GM21515 (cell line): ENCODE measurements at regions not wholly inside any gene's neighbourhood (a gene's known extent, or its start where the extent isn't known, plus 50 kb on each side); places are given as distances from the start of the nearest gene placed in this dataset.

ENCODE experiments used
- ATAC-seq: cut with Tn5 transposase; IDR thresholded peaks from one replicate; pipeline ENCODE4 v1.9.1; 2021; ENCODE audit not compliant: unreplicated experiment

DNA sequence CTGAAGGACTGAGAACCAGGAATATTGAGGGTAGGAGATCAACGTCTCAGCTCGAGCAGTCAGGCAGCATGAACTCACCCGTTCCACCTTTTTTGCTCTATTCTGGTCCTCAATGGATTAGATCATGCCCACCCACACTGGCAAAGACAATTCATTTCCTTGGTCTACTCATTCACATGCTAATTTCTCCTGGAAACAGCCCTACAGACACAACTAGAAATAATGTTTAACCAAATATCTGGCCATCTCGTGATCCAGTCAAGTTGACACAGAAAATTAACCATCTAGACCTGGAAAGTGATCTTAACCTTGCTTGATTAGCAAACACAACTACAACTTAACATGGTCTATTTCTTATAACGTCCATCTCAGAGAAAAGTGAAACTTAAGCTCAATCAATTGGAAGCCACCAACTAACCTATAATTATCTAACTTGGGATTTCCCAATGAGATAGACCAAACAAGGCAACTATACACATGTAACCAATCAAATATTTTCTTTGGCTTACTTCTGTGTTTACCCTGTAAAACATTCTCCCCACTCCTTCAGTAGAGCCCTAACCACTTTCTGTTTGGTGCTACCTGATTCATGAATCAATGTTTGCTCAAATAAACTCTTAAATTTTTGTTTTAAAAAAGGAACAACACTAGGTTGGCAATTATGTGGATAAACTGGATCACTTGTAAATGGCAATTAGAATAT lies 69.7 kb upstream of the MAMLD1 start:
- ATAC-seq: no peak

DNA sequence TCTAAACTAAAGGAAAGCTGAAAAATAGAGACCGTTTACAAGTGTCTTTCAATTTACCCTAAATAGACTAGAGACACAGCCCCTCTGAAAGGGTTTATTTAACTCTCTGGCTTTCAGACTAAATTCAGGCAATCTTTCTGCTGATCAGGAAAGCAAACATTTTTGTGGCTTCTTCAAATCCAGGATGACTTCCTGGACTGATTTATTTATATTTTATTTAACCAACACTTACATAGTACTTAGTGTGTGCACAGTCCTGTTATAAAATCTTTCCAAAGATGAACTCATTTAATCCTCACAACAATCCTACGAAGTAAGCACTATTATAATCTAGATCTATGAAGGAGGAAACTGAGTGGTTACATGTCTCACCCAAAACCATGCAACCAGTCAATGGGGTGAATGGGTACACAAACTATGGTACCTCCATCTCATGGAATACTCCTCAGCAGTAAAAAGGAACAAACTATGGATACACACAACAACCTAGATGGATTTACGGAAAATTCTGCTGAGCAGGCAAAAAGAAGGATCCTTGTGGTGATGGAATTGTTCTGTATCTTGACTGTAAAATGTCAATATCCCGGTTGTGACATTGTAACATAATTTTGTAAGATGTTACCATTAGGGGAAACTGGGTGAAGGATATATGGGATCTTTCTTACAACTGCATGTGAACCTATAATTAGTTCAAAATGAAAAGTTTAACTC lies 64.1 kb upstream of the MAMLD1 start:
- ATAC-seq: no peak

DNA sequence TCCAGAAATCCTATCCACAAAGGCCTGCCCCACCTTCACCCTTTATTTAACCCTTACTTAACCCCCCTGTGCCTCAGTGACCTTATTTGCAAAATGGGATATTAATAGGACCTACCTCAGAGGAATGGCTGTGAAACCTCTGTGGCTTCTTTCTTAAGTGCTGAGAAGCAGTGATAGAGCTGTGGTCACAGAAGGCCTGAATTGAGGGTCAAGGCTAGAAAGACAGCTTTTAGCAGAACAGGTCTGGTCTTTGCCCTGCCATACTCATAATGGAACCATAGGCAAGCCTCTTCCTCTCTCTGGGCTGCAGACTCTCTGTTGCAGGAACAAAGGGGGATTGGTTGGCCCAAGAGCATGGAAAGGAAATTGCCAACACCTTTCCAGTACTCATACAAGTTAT lies 63.5 kb upstream of the MAMLD1 start:
- ATAC-seq: no peak

DNA sequence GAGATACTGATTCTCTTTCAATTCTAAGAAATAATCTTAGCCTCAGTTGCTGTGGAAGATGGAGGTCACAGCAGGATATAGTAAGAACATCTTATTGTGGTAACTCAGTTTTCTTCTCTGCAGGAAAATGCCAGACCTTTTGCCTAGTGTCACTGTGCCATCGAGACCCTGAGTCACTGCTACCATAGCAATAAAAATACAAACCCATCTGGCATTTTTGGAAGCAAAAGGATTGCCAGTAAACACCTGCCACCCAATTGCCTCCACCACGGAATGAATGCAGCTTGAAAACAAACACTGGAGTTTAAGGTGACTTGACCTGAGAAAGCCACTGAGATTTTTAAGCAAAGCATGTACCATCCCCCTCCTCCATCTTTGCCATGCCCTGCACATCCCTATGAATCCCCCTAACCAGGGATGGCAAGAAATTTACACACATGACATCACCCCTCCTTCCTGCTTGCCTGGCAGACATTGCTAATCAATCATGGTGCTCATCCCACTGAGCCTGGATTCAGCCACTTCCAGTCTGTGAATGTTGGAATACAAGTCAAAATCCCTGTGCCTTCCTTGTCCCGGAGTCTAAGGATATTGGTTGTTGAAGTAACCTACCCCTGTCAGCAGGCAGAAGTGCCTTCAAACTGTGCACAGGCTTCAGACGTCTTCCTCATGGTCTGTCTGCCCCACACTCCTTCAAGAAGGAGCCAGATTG lies 59.6 kb upstream of the MAMLD1 start:
- ATAC-seq: no peak

DNA sequence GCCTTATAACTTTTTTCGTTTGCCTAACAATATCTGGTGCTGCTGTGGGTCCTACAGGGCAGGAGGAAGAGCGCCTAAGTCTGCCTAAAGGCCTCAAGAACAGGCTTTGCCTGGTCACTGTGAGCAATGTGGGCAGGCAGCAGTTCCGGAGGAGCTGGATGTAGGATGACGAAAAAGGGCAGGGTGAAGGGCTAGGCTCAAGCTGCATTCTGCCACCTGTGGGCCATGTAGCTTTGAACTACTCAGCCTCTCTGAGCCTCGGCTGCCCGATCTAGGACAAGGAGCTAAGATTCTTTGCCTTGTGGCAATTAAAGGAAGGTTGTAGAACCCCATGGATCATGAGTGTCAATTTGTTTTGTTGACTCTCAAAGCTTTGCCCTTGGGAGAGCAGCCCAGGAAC lies 57.1 kb upstream of the MAMLD1 start:
- ATAC-seq: no peak

DNA sequence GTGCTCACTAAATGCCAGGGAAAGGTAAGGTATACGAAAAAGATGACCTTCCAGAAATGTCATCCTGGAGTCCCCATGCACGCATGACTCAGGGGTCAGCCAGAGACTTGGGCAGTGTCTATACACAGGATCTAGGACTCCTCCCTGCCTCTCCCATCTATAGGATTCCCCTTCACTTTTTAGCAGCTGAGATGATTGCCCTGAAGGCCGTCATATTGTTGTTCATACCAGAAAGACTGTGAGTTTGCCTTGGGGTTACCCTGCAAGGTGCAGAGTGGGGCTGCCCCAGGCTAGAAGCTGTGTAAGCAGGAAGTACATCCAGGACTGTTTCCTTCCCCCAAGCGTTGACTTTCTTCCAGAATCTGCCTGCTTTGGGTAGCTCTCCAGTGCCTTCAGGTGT lies 55.1 kb upstream of the MAMLD1 start:
- ATAC-seq: no peak

DNA sequence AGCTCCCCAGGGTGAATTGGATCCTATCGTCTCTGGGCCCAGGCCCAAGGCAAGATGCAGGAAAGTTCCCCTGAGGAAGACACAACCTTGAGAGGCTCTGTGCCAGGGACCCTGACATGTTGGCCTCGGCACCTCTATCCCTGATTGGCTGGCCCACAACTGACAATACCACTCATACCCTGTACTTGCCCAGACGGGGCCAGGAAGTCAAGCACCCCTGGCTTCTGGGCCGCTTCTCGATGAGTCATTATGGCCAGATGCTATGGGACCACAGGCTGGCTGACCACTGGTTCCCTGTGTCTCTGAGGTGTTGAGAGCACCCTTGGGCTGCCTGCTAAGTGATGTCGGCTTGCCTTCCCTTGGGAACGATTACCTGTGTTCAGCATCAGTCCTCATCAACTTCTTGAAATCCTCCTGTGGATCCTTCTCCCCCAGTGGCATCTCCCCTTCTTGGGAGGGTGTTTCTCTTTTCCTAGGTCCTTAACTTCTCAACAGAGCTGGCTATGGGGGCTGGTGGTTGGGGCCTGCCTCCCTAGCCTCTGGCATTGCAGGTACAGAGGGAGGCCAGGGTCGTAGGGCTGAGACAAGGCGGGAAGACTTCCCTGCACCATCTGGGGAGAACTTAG lies 54.5 kb upstream of the MAMLD1 start:
- no peak for ATAC-seq

DNA sequence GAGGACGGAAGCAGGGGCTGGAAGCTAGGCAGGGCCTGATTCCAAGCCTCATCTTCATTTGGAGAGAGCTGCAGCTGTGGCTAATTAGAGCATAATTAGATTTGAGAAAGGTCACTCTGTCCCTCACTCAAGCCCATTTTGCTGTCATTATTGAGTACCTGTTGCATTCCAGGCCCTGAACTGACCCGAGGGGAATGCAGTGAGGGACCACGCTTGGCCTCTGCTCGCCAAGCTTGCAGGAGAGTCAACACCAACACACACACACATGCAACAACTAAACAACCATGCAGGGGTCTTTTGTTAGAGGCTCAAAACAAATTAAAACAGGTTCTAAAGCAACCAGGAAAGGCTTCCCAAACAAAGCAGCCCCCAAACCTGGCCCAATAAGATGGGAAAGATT lies 52.7 kb upstream of the MAMLD1 start:
- ATAC-seq: no peak

DNA sequence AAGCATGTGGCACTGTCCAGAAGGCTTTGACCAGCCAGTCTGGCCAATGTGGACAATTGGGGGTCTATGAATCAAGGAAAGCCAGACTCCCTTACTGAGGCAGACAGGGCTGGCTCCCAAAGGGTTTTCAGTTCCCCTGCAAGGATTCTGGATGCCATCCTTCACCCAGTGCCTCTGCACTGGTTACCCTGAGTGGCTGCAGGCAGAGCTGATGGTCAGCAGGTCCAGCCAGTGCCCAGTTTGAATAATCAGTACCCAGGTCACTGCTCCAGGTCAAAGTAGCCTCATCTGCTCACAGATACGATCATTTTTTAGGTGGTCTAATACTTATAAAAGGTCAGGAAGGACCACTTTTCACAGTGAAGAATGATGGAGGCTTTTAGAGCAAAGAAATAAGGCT lies 52.2 kb upstream of the MAMLD1 start:
- ATAC-seq: no peak

DNA sequence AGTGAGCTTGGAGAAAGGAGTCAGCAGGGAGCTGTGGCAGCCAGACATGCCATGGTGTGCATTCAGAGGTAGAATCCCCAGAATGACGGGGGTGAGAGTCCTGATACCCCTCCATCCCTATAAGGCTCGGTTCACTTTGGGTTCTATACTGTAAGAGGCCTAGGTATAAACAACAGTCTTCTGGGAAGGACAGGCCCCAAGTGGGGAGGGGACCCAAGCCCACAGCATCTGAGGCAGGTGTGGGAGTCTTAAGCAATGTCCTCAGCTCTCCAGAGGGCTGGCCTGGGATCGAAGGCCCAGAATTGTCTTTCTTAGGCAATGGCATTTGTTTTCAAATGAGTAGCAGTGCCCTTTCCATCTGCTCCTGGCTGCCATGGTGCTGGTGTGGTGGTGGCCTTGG lies 50.2 kb upstream of the MAMLD1 start:
- ATAC-seq: no peak
